WTC11 (cell line): ENCODE measurements at regions not wholly inside any gene's neighbourhood (a gene's known extent, or its start where the extent isn't known, plus 50 kb on each side); places are given as distances from the start of the nearest gene placed in this dataset.

ENCODE experiments used
- ATAC-seq: fragments of 200-7000 bp; cut with Tn5 transposase; 2 replicates; pipeline ENCODE4 v1.10.0; 2021; ENCODE audit warnings: mild to moderate bottlenecking, moderate library complexity
- CTCF ChIA-PET: fragments of 300-600 bp; sonication (Branson Sonifier 250); formaldehyde crosslinking; loops from one replicate; lab custom pipeline; 2021; ENCODE audit warnings: antibody characterized with exemption; lab: Charles Lee
- POLR2A ChIA-PET: fragments of 350-600 bp; sonication (Branson Sonifier 250); formaldehyde crosslinking; loops from one replicate; lab custom pipeline; 2021; ENCODE audit warnings: antibody characterized with exemption; lab: Charles Lee
- DNase-seq: peaks from one replicate; pipeline ENCODE4 v3.0.0; 2021; ENCODE audit warnings: low spot score
- H3K27ac Mint-ChIP-seq: 2 replicates; pipeline ENCODE4 v1.8.0; 2021; ENCODE audit warnings: mixed read lengths
- H3K27me3 Mint-ChIP-seq: 2 replicates; pipeline ENCODE4 v1.8.0; 2021; ENCODE audit warnings: low read depth, mild to moderate bottlenecking, moderate library complexity, mixed read lengths
- H3K36me3 Mint-ChIP-seq: 2 replicates; pipeline ENCODE4 v1.8.0; 2021; ENCODE audit warnings: mixed read lengths
- H3K4me1 Mint-ChIP-seq: 2 replicates; pipeline ENCODE4 v1.8.0; 2022; ENCODE audit warnings: mixed read lengths
- H3K4me3 Mint-ChIP-seq: 2 replicates; pipeline ENCODE4 v1.8.0; 2021; ENCODE audit warnings: mild to moderate bottlenecking, moderate library complexity, mixed read lengths
- H3K9me3 Mint-ChIP-seq: 2 replicates; pipeline ENCODE4 v1.8.0; 2021; ENCODE audit warnings: mixed read lengths
- EMX1 ChIP-seq: fragments of 250-450 bp; sonication (Bioruptor Pico); IDR thresholded peaks from 2 replicates; pipeline ENCODE4 v1.8.0; 2021; ENCODE audit warnings: mild to moderate bottlenecking
- ESRRA ChIP-seq: sonication (generic); formaldehyde crosslinking; IDR thresholded peaks from 2 replicates; pipeline ENCODE4 v1.8.1; 2022; ENCODE audit warnings: mild to moderate bottlenecking, missing genetic modification reagents, borderline replicate concordance
- NFATC4 ChIP-seq: fragments of 250-450 bp; sonication (Bioruptor Pico); IDR thresholded peaks from 2 replicates; pipeline ENCODE4 v1.9.0; 2021; ENCODE audit warnings: mild to moderate bottlenecking
- NR2C2 ChIP-seq: sonication (generic); formaldehyde crosslinking; IDR thresholded peaks from 2 replicates; pipeline ENCODE4 v1.8.0; 2022; ENCODE audit warnings: mild to moderate bottlenecking, missing genetic modification reagents
- OVOL2 ChIP-seq: fragments of 250-450 bp; sonication (Bioruptor Pico); IDR thresholded peaks from 2 replicates; pipeline ENCODE4 v1.9.0; 2021; ENCODE audit warnings: mild to moderate bottlenecking, borderline replicate concordance
- PRRX2 ChIP-seq: fragments of 250-450 bp; sonication (Bioruptor Pico); IDR thresholded peaks from 2 replicates; pipeline ENCODE4 v1.8.0; 2021; ENCODE audit warnings: mild to moderate bottlenecking
- RELA ChIP-seq: sonication (generic); formaldehyde crosslinking; IDR thresholded peaks from 2 replicates; pipeline ENCODE4 v1.8.1; 2022; ENCODE audit warnings: missing genetic modification reagents, mild to moderate bottlenecking, borderline replicate concordance
- SMAD4 ChIP-seq: sonication (generic); formaldehyde crosslinking; IDR thresholded peaks from 2 replicates; pipeline ENCODE4 v1.8.0; 2022; ENCODE audit warnings: mild to moderate bottlenecking, missing genetic modification reagents
- SOX15 ChIP-seq: fragments of 250-450 bp; sonication (Bioruptor Pico); IDR thresholded peaks from 2 replicates; pipeline ENCODE4 v1.9.0; 2021; ENCODE audit warnings: mild to moderate bottlenecking
- SP1 ChIP-seq: sonication (generic); formaldehyde crosslinking; conservative IDR thresholded peaks from 2 replicates; pipeline ENCODE4 v1.8.1; 2022; ENCODE audit warnings: missing genetic modification reagents
- TCF7 ChIP-seq: sonication (generic); formaldehyde crosslinking; IDR thresholded peaks from 2 replicates; pipeline ENCODE4 v1.8.0; 2022; ENCODE audit warnings: mild to moderate bottlenecking, low read depth, missing genetic modification reagents, moderate library complexity
- ZNF138 ChIP-seq: sonication (generic); formaldehyde crosslinking; conservative IDR thresholded peaks from 2 replicates; pipeline ENCODE4 v1.8.1; 2022; ENCODE audit warnings: mild to moderate bottlenecking, moderate library complexity, missing genetic modification reagents
- ZNF396 ChIP-seq: fragments of 250-450 bp; sonication (Bioruptor Pico); IDR thresholded peaks from 2 replicates; pipeline ENCODE4 v1.8.0; 2021; ENCODE audit warnings: mild to moderate bottlenecking, moderate library complexity, borderline replicate concordance
- ZNF416 ChIP-seq: fragments of 250-450 bp; sonication (Bioruptor Pico); IDR thresholded peaks from 2 replicates; pipeline ENCODE4 v1.9.0; 2021; ENCODE audit warnings: mild to moderate bottlenecking, inconsistent platforms
- ZNF423 ChIP-seq: fragments of 250-450 bp; sonication (Bioruptor Pico); IDR thresholded peaks from 2 replicates; pipeline ENCODE4 v2.1.2; 2022; ENCODE audit warnings: mild to moderate bottlenecking, moderate library complexity
- TF ChIP-seq, protein P1 (sequence below): fragments of 250-450 bp; sonication (Bioruptor Pico); IDR thresholded peaks from 2 replicates; pipeline ENCODE4 v1.9.0; 2021; ENCODE audit warnings: mild to moderate bottlenecking, borderline replicate concordance
- TF ChIP-seq, protein P2 (sequence below): fragments of 250-450 bp; sonication (Bioruptor Pico); IDR thresholded peaks from 2 replicates; pipeline ENCODE4 v1.9.0; 2021; ENCODE audit warnings: mild to moderate bottlenecking
- TF ChIP-seq, protein P3 (sequence below): sonication (generic); formaldehyde crosslinking; IDR thresholded peaks from 2 replicates; pipeline ENCODE4 v1.8.0; 2022; ENCODE audit warnings: mild to moderate bottlenecking, missing genetic modification reagents
- TF ChIP-seq, protein P4 (sequence below): sonication (generic); formaldehyde crosslinking; IDR thresholded peaks from 2 replicates; pipeline ENCODE4 v1.8.1; 2023; ENCODE audit warnings: mild to moderate bottlenecking, missing genetic modification reagents, moderate library complexity
- TF ChIP-seq, protein P5 (sequence below): sonication (generic); formaldehyde crosslinking; IDR thresholded peaks from 2 replicates; pipeline ENCODE4 v1.8.1; 2023; ENCODE audit warnings: mild to moderate bottlenecking, missing genetic modification reagents
- TF ChIP-seq, protein P6 (sequence below): sonication (generic); formaldehyde crosslinking; IDR thresholded peaks from 2 replicates; pipeline ENCODE4 v1.8.1; 2022; ENCODE audit warnings: low read depth, missing genetic modification reagents, borderline replicate concordance

DNA sequence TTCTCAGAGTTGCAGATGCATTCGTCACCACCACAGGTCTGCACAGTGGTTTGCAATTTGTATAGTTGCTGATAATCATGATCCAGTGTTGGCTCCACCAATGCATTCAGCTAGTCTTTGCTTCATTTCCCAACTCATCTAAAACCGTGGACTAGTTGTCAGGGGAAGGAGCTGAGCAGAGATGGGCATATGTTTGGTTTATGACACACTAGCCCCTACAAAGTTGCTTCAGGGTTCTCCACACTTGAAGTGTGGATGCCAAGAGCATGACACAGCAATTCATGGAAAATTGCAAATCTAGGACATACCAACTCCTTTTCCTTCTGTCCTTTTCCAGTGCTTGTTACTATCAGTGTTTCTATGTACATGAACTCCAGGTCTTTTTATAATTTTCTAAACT, 168.0 kb downstream of the TNFSF13B start:
- TF ChIP-seq NR2C2 (CRISPR knock-in tag) (no peak), ZNF138 (no peak), ZNF396 (CRISPR knock-in tag) (no peak), TCF7 (CRISPR knock-in tag) (no peak)
- no peak for DNase-seq
- no peak for ATAC-seq

DNA sequence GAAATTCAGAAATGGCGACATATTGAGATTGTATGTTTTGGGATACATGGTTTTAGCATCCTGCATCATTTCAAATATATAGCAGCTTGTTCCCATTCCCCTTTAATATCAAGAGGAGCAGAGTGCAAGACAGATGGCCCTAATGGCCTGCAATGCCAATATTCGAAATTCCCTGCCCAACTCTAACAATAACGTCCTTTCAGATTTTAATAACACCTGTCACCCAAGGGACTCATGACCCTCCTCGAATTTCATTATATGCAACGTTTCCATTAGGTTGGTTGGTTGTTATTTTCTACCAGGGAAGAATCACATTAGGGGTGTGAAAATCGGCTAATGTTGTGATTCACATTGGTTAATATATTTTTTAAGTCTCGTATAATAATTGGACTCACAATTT, 170.0 kb downstream of the TNFSF13B start:
- CTCF ChIA-PET, result no interaction called here
- no peak for ATAC-seq
- Mint-ChIP-seq H3K4me1 (peaks cover 11% of the 10 kb centered on the region), H3K27me3 (no peaks in the 10 kb centered on the region; the same call in 1 of the 2 replicates), H3K4me3 (no peak overlapping the region), H3K36me3 (no peaks in the 10 kb centered on the region), H3K9me3 (peaks cover 3% of the 10 kb centered on the region; the same call in 1 of the 2 replicates), H3K27ac (no peak overlapping the region)
- DNase-seq, result no peak
- POLR2A ChIA-PET, result no interaction called here
- TF ChIP-seq, protein P1, sequence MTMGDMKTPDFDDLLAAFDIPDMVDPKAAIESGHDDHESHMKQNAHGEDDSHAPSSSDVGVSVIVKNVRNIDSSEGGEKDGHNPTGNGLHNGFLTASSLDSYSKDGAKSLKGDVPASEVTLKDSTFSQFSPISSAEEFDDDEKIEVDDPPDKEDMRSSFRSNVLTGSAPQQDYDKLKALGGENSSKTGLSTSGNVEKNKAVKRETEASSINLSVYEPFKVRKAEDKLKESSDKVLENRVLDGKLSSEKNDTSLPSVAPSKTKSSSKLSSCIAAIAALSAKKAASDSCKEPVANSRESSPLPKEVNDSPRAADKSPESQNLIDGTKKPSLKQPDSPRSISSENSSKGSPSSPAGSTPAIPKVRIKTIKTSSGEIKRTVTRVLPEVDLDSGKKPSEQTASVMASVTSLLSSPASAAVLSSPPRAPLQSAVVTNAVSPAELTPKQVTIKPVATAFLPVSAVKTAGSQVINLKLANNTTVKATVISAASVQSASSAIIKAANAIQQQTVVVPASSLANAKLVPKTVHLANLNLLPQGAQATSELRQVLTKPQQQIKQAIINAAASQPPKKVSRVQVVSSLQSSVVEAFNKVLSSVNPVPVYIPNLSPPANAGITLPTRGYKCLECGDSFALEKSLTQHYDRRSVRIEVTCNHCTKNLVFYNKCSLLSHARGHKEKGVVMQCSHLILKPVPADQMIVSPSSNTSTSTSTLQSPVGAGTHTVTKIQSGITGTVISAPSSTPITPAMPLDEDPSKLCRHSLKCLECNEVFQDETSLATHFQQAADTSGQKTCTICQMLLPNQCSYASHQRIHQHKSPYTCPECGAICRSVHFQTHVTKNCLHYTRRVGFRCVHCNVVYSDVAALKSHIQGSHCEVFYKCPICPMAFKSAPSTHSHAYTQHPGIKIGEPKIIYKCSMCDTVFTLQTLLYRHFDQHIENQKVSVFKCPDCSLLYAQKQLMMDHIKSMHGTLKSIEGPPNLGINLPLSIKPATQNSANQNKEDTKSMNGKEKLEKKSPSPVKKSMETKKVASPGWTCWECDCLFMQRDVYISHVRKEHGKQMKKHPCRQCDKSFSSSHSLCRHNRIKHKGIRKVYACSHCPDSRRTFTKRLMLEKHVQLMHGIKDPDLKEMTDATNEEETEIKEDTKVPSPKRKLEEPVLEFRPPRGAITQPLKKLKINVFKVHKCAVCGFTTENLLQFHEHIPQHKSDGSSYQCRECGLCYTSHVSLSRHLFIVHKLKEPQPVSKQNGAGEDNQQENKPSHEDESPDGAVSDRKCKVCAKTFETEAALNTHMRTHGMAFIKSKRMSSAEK, result no peak

More for the DNA sequence above, 168.0 kb downstream of the TNFSF13B start:
- H3K9me3 Mint-ChIP-seq, result peaks cover 3% of the 10 kb centered on the region; the same call in 1 of the 2 replicates
- peaks cover 11% of the 10 kb centered on the region for H3K4me1 Mint-ChIP-seq
- CTCF ChIA-PET, result no interaction called here
- H3K36me3 Mint-ChIP-seq, result no peaks in the 10 kb centered on the region
- H3K27me3 Mint-ChIP-seq, result no peaks in the 10 kb centered on the region
- H3K4me3 Mint-ChIP-seq, result no peak overlapping the region
- H3K27ac Mint-ChIP-seq, result no peak overlapping the region
- POLR2A ChIA-PET, result no interaction called here

DNA sequence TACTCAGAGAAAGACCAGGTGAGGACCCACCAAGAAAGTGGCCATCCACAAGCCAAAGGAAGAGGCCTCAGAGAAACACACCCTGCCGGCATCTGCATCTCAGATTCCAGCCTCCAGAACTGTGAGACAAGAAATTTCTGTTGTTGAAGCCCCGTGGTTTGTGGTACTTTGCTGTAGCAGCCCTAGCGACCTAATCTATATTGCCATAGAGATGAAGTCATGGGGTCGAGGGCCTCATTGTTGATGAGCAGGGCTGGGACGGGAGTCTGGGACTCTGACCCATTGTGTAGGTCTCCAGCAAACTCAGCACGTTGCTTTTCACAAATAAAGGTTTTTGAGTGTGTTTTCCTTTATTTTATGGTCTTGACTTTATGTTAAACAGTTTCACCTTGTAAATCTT, 174.9 kb downstream of the TNFSF13B start:
- Mint-ChIP-seq H3K9me3 (peaks cover 3% of the 10 kb centered on the region; the same call in 1 of the 2 replicates), H3K4me3 (no peak overlapping the region), H3K36me3 (no peaks in the 10 kb centered on the region), H3K27me3 (no peaks in the 10 kb centered on the region; the same call in 1 of the 2 replicates)
- no peak for ATAC-seq
- TF ChIP-seq, protein P2, sequence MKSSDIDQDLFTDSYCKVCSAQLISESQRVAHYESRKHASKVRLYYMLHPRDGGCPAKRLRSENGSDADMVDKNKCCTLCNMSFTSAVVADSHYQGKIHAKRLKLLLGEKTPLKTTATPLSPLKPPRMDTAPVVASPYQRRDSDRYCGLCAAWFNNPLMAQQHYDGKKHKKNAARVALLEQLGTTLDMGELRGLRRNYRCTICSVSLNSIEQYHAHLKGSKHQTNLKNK (CRISPR knock-in tag), result no peak
- no peak for TF ChIP-seq PRRX2 (CRISPR knock-in tag)
- no peak for TF ChIP-seq ESRRA
- no peak for TF ChIP-seq RELA (CRISPR knock-in tag)
- no peak for TF ChIP-seq ZNF138
- TF ChIP-seq, all 79 proteins: peak for 0
- Mint-ChIP-seq H3K27ac (no peak overlapping the region), H3K4me1 (peaks cover 9% of the 10 kb centered on the region)
- POLR2A ChIA-PET, result no interaction called here
- CTCF ChIA-PET, result no interaction called here
- DNase-seq, result no peak

DNA sequence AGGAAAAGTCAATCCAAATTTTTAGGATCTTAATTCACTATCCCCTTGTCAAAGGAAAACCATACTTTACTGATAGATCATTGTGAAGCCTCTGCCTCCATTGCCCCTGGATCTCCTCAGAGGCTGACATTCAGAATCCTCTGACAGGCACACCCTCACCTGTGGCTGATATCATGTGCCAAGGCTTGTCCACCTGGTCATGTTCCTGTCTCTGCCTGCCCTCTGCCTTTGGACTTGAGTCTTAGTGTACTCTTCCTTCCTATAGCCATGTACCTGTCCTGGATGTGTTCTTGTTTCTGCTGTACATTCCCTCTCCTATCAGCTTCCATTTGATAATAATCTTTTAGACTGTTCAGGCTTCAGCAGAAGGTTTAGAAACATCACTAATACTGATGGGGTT, 179.4 kb downstream of the TNFSF13B start:
- no peaks in the 10 kb centered on the region for H3K27me3 Mint-ChIP-seq
- no peaks in the 10 kb centered on the region for H3K9me3 Mint-ChIP-seq
- no peak overlapping the region for H3K27ac Mint-ChIP-seq
- DNase-seq, result no peak
- POLR2A ChIA-PET, result no interaction called here
- peaks cover 3% of the 10 kb centered on the region for H3K4me1 Mint-ChIP-seq
- CTCF ChIA-PET, result interaction anchor here (0.6 kb wide), 1 partner anchor 131 kb away, joined by 4 read pairs; no protein-coding TSS in a partner anchor
- no peak for ATAC-seq
- no peaks in the 10 kb centered on the region for H3K36me3 Mint-ChIP-seq
- H3K4me3 Mint-ChIP-seq, result no peak overlapping the region
- TF ChIP-seq, protein P3, sequence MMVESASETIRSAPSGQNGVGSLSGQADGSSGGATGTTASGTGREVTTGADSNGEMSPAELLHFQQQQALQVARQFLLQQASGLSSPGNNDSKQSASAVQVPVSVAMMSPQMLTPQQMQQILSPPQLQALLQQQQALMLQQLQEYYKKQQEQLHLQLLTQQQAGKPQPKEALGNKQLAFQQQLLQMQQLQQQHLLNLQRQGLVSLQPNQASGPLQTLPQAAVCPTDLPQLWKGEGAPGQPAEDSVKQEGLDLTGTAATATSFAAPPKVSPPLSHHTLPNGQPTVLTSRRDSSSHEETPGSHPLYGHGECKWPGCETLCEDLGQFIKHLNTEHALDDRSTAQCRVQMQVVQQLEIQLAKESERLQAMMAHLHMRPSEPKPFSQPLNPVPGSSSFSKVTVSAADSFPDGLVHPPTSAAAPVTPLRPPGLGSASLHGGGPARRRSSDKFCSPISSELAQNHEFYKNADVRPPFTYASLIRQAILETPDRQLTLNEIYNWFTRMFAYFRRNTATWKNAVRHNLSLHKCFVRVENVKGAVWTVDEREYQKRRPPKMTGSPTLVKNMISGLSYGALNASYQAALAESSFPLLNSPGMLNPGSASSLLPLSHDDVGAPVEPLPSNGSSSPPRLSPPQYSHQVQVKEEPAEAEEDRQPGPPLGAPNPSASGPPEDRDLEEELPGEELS (CRISPR knock-in tag), result no peak
- TF ChIP-seq, protein P4, sequence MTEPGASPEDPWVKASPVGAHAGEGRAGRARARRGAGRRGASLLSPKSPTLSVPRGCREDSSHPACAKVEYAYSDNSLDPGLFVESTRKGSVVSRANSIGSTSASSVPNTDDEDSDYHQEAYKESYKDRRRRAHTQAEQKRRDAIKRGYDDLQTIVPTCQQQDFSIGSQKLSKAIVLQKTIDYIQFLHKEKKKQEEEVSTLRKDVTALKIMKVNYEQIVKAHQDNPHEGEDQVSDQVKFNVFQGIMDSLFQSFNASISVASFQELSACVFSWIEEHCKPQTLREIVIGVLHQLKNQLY, result no peak
- TF ChIP-seq SOX15 (no peak), OVOL2 (no peak), NFATC4 (CRISPR knock-in tag) (no peak), ZNF416 (no peak), SMAD4 (CRISPR knock-in tag) (no peak), EMX1 (CRISPR knock-in tag) (no peak), RELA (CRISPR knock-in tag) (no peak), ZNF423 (CRISPR knock-in tag) (no peak), PRRX2 (CRISPR knock-in tag) (no peak), SP1 (CRISPR knock-in tag) (no peak)
- TF ChIP-seq, protein P5, sequence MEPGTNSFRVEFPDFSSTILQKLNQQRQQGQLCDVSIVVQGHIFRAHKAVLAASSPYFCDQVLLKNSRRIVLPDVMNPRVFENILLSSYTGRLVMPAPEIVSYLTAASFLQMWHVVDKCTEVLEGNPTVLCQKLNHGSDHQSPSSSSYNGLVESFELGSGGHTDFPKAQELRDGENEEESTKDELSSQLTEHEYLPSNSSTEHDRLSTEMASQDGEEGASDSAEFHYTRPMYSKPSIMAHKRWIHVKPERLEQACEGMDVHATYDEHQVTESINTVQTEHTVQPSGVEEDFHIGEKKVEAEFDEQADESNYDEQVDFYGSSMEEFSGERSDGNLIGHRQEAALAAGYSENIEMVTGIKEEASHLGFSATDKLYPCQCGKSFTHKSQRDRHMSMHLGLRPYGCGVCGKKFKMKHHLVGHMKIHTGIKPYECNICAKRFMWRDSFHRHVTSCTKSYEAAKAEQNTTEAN (CRISPR knock-in tag), result no peak
- TF ChIP-seq, protein P6, sequence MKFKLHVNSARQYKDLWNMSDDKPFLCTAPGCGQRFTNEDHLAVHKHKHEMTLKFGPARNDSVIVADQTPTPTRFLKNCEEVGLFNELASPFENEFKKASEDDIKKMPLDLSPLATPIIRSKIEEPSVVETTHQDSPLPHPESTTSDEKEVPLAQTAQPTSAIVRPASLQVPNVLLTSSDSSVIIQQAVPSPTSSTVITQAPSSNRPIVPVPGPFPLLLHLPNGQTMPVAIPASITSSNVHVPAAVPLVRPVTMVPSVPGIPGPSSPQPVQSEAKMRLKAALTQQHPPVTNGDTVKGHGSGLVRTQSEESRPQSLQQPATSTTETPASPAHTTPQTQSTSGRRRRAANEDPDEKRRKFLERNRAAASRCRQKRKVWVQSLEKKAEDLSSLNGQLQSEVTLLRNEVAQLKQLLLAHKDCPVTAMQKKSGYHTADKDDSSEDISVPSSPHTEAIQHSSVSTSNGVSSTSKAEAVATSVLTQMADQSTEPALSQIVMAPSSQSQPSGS (CRISPR knock-in tag), result no peak
